NCI-H446 (cell line): ENCODE measurements at regions not wholly inside any gene's neighbourhood (a gene's known extent, or its start where the extent isn't known, plus 50 kb on each side); places are given as distances from the start of the nearest gene placed in this dataset.
A peak's percentile ranks its signal among the peaks of the same experiment; 100 is the strongest.

ENCODE experiments used
- DNase-seq, 2 experiments: peaks; one replicate each; lab custom pipeline; 2025; lab: John Stamatoyannopoulos, UW

DNA sequence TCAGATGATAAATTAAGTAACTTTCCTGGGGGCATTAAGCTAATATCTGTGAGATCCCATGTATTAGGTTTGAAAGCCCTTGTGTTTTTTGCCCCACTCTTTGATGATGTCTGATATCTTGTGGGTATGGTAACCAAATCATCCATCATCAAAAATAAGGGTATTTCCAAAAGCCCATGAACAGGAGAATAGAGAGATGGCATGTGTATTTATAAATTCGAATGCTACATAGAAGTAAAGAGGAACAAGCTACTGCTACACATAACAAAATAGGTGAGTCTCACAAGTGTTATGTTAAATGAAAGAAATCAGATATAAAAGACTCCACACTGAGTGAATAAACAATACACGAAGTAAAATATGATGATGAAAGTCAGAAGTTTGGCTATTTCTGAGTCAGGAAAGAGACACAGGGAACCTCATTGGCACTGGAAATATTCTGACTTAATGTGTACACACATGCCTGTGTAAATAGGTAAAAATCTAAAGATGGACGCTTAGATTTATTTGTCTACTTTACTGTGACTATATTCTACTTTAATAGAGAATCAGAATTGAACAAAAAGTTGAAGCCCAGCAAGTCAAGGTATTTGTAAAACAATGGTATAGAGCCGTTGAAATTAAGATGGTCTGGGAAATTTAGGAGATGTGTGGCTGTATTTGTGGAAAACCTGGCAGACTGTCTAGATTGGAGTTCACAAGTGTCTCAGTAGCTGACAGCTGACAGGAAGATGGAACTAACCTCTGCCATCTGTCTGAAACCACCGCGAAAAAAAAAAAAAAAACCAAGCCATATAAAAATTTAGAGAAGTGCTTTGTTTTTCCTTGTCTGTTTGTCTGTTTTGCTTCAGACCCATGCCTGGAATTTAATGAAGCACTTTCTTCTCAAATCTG is 111.0 kb upstream of the TGFBR2 start:
- peak in 1 of 2 experiments; percentile 52 for DNase-seq

DNA sequence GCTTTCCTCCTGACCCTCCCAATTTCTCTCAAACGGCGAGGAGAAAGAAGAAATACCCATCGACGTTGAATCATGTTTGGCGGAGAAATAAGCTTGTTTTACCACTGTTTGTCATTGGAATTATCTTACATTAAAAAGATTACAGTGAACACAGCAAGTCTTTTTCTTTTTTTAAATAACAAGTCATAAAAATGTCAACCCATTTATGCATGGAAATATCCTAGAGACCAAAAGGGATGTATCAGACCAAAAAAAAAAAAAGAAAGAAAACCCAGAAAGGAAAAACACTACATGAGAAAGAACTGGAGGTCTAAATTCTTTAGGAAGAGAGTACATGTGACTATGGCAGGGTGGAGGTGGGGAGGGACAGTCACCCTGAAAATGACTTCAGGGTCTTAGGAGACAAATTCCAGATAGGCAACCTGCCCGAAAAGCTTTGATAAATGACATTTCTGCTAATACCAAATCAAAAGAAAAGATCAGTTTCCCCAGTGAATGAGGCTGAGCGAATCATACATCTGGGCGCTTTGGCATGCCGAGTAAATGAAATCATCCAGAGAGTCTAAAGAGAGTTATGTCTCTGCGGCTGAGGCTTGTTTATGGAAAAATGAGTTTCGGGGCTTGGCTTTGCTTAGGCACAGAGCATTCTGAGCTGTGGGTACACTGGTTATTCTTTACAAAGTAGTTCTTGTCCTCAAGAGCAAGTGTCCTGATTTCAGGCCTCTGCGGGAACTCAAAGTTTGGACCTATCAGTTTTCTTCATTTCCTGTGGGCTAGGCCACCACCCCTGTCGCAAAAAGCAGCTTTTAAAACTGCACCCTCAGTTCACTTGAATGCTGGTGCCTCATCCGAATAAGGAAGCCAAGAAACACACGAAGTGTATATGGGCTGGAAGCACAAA is 110.1 kb upstream of the TGFBR2 start:
- no peak for DNase-seq

DNA sequence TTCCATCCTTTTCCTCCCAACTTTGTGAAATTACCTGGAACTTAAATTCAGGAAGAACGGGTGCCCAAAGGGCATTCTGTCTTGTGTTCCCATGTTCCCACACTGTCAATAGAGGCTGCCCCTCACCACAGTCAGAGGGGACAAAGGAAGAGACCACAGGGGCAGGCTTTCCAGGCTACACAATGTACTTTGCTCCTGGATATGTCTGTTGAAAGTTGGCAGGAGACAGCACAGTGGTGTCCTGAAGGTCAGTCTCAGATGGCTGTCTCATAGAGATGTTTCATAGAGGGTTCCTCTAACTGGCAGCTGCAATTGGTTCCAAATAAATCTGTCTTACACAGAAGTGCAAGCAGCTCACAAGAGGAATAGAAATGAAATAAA is 107.8 kb upstream of the TGFBR2 start:
- DNase-seq: no peak

DNA sequence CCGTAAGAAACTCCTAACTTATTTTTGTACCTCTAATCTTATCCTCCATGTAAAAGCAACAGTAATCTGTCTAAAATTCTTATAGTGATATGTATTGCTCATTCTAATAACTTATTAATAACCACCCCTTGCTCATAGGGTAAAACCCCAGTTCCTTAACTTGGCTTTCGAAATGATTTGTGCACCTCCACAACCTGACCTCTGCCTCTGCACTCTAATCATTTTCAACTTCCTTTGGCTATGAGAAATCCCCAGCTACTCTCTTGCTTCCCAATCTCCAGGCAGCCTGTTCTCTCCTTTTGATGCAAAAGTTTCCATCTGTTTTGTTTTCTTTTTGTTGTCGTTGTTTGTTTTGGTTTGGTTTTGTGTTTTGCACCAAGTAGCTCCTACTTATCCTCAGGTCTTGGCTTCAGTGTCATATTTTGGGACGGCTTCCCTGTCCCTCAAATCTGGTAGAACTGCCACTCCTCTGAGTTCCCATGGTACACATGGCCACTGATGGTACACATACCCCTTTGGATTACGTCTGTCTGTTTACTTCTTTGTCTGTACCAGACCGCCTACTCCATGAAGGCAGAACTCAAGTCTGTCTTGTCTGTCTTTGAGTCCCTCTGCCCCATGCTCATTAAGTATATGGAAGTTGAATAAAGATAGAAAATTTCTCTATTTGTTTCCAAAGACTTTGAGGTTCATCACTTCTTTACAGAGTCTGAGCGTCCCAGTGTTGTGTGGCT is 105.6 kb upstream of the TGFBR2 start:
- no peak for DNase-seq

DNA sequence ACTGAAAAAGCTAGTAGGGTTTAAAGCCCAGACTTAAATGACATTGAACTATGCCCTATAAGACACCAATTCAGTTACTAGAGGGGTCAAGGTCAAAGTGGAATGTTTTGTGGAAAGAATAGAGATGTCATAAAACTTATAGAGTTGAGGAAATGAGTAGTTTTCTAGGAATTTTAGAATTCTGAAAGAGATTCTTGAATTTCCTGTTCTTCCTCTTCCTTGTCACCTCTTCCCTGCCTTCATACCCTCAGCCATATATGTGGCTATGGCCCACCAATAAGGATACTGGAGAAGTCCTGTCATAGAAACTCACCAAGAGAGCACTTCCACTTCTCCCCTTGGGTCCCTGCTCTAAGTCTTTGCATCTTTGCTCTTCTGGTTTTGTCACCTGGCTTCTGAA is 104.9 kb upstream of the TGFBR2 start:
- no peak for DNase-seq

DNA sequence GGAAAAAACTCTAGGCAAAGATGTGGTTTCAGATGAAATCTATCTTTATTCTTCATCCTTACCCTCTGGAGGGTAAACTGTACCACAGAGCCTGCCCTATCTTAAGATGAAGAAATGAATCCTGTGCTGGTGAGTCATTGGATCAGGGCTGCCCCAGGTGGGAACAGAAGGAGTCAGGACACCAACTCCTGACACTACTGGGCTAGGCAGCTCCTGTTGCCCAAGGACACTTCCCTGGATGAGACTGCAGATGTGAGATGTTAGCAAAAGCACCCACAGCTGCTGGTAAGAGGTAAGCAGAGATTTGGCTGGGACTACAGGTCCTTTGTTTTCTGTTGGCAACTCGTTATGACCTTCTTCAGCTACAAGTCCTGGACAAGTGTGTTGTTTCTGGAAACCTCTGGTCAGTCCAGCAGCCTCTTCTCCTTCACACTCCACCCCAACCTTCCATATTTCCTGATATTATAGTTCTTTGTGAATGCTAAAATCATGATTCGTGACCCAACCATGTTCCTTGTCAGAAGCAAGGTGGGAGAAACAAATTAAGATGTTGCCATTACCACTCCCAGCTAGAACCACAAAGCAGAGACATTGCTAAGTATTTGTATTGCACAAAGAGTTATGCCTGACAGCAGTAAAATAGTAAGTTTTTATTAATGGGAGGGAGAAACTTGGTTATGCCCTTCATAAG is 104.2 kb upstream of the TGFBR2 start:
- DNase-seq: no peak

DNA sequence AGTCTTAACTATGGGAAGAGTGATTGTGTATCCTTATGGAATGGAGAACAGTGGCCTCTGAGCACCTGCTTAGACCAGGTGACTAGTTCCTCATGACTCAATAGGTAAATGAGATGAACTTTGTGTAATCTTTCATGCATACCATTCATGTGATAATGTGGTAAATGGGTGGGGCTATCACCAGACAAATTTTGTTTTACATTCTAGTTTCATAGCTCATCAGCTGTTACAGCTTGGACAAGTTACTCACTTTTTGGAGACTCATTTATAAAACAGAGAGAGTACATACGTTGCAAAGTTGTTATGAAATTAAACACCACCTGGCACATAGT is 103.7 kb upstream of the TGFBR2 start:
- DNase-seq: no peak

DNA sequence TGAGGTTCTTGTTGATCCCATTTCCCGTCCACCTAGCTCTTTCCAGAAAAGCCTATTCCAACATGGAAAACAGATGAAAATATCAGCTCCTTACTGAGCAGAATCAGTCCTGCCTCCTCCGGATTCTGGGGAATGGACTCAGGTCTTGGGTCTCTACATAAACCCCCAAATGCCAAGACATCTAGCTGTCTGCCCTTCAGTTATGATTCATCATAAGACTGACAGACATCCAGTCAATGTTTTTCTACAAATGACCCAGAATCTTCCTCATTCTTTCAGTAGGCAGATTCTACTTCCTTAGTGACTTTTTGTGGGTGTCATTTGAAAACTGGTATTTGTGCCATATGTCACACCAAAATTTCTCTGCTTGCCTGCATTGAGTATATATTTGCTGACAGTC is 103.0 kb upstream of the TGFBR2 start:
- no peak for DNase-seq

DNA sequence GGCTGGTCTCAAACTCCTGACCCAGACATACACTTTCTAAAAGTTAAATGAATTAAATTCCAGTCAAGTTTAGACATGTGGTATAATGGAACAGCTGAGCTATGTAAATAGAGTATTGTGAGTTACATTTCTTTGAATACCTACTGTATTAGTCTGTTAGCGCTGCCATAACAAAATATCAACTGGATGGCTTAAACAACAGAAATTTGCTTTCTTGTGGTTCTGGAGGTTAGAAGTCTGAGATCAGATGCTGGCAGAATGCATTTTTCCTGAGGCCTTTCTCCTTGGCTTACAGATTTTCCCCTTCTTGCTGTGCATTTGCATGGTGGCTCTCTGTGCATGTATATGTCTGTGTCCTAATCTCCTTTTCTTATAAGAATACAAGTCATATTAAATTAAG is 101.5 kb upstream of the TGFBR2 start:
- DNase-seq: no peak

DNA sequence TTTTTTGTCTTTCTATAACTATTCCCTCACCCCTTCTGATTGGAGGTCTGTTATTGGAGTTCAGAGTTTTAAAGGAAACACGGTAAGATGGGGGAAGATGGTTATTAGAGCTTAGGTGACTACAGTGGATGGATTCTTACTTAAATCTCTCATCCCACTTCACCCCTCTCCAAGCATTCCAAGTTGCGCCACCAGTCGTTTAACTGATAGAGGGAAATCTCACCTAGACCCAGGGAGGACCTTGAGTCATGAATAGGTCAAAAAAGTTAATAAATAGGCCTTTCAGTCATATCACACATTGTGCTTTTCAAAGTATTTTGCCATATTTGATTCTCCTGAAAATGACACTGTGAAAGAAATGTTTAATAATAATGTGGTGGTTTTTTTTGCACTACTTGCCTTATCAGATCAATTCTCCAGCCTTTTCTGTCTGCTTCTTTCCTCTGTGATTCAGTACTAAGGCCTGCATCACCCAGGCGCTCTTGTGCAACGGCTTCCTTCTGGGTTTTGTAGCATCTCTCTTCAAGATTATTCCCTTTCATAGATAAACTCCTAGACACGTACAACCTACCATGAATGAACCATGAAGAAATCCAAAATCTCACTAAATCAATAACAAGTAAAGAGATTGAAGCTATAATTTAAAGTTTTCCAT is 100.4 kb upstream of the TGFBR2 start:
- no peak for DNase-seq

DNA sequence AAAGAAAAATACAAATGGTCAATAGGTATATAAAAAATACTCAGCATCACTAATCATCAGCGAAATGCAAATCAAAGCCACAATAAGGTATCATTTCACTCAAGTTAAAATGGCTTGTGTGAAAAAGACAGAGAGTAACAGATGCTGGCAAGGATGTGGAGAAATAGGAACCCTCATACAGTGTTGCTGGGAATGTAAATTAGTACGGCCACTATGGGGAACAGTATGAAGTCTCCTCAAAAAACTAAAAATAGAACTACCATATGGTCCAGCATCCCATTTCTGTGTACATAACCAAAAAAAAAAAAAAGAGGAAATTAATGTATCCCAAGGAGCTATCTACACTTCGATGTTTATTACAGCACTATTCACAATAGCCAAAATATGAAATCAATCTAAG is 98.1 kb upstream of the TGFBR2 start:
- peak in 1 of 2 experiments; percentile 48 for DNase-seq

DNA sequence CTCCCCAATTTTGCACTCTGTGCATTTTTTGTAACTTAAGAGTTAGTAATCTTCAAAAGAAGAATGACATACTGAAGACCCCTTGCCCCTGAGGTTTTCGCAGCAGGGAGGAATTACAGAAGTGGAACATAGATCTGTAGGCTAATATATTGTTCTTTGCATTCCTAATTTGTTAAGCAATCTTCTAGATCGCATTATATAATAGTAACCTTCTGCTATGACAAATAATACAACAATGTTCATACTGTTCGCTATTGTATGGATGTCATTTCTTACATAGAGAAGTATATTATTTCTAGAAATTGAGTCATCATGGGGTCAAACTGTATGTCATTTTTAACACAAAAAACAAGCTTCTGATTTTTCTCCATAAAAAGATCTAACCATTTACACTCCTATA is 95.8 kb upstream of the TGFBR2 start:
- DNase-seq: no peak

DNA sequence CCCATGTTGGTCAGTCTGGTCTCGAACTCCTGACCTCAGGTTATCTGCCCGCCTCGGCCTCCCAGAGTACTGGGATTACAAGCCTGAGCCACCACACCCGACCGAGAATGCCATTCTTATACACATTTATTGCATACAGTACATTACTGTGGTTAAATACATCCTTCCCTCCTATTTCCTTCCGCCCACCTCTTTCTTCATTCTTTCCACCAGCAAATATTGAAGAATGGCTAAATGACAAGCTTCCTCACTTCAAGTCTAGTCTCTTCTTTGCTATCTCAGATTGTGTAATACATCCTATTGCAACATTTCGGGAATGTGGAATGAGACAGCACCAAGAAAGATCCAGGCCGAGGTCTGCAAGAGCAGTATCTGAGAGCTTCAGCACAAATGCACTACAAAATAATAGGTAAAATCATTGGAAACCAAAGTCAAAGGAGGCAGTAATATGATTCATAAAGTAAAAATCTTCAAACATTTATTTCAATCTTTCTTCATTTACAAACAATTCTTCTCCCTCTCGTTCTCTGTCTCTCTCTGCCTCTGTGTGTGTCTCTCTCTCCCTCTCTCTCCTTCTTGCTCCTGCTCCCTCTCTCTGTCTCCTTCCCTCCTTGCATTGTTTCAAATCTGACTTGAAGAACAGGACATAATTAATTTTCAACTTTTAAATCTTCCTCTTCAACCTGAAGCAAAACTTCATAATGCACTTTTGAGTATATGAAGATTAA is 94.7 kb upstream of the TGFBR2 start:
- no peak for DNase-seq

DNA sequence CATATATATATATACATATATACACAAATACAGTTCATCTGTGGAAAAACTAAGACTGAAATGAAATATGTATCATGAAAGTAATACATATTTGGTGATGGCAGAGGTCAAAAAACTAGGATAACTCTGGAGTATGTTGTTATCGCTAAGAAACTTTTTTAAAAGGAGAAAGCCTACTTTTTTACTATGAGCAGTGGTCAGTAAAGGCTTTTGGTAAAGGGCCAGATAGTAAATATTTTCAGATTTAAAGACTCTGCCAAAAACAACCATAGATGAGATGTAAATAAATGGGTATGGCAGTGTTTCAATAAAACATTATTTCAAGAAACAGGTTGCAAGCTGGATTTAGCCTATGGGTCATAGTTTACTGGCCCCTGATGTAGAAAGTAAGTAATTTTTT is 93.8 kb upstream of the TGFBR2 start:
- DNase-seq: no peak

DNA sequence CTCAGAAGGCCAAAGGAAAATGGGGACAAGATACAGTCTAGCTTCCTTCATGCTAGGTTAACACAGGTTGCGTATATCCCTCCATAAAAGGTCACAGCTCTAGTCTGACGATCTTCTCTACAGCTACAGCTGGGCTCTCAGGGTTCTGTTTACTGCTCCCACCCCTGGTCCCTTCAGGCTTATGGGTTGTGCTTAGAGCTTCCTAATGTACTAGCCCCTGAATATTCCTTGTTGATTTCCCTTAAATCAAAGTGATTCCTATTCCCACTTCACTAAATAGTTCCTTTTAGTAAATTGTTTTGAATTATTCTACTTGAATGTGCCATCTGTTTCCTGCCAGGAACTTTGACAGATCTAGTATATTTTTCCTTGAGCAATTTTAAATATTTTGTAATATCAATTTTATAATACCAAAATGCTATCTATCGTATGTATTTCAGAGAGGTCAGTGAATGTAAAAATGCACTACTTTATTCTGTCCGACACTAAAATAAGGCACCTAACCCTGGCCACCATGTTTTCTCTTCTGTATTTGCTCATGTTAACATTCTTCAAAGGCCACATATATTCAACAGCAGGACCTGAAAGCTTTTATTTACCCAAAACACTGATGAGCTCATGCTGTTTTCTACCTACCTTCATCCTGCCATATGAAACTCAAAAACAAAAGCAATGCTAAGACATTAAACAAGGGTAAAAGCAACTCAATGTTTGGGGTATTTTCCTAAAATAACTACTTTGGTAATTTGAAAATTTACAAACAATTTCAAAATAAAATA is 92.8 kb upstream of the TGFBR2 start:
- DNase-seq: no peak

DNA sequence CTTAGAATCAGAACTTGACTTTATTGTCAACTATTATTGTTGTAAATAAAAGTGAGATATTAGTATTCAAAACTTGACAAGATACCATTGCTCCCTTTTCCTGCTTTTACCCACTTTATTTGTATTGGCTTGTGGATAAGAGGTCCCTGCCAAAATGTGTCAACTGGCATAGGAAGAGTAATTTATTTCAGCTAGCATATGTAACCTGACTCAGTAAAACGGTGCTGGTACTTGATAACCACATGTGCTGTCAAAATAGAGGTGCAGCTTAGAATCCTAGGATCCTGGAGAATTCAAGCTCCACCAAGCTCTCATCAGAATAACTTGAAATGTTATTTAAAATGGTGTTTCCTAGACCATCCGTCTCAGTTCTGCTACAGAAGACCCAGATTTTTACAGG is 90.2 kb upstream of the TGFBR2 start:
- DNase-seq: peak; percentile 32 to 71

DNA sequence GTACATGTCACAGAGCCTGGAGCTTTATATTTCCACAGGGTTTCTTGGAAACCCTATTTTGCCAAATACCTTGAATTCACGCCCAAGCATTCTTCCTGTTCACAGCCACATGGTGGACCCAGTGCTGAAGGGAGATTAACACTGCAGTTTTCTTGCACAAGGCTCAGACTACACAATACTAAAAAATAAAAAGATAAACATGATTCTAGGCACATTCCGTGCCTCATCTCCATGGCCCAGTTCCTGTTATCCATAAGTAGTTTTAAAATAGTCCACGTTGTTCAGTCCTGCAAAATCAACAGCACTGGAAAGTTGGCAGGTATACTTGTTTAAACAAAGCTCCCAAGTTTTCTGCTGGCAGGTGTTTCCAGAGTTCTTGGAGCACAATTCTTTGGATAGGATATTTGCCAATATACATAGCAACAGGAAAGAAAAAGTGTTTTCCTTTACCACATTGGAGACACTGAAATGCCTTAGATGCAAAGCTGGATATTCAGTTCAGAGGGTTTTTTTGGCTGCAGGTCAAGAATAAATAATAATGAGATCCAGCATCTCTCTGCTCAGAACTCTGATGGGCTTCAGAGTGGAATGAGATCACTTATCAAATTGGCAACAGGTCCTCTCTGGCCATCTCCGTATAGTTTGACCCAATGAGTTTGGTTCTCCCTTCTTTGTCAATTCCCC is 88.1 kb upstream of the TGFBR2 start:
- peak; percentile 49 to 82 for DNase-seq

DNA sequence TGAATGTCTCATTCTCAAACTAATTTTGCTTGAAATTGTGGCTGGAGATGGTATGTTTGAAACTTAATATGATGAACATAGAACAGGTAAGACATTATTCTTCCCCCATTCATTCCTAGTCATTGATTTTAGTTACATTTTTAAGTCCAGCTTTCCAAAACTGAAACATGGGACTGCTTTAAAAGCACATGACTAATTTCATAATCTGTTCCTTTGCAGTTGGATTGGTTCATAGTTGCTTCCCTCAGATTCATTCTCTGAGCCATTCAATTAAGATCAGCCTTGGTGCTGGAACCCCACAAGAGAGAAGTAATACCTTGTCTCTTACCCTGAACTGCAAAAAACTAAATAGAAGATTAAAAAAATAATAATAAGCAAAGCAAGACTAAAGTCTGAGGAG is 87.5 kb upstream of the TGFBR2 start:
- no peak for DNase-seq

DNA sequence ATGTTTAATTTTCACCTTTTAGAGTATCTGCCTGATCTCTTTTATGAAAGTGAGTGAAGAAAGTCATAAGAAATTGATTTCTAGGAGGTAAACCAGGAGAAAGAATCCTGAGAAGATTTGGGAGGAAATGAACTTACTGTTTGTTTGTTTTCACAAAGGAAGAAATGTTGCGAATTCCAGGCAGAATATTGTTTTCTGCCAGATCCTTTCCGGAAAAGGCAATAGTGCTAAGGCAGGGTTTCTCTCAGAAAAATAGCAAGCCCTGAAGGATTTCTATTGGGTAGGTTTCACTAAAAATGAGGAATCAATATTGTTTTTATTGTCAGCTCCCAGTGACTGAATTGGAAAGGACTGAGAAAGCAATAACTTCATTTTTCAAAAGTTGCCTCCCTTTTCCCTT is 85.7 kb upstream of the TGFBR2 start:
- DNase-seq: no peak
